Fibroblast of villous mesenchyme (primary cell): ENCODE measurements at regions not wholly inside any gene's neighbourhood (a gene's known extent, or its start where the extent isn't known, plus 50 kb on each side); places are given as distances from the start of the nearest gene placed in this dataset.
"Not testable (repeated sequence)": the region's sequence is repeated elsewhere in the genome, so short reads cannot be mapped to it uniquely, and the experiment has no call there.

ENCODE experiments used
- DNase-seq: peaks from one replicate; pipeline ENCODE4 v3.0.0-alpha.2; 2010; ENCODE audit warnings: low read depth
- H3K4me3 ChIP-seq: 2 replicates; pipeline ENCODE4 v1.5.1; 2011; ENCODE audit warnings: low read depth, mild to moderate bottlenecking, low read length
- TF ChIP-seq, protein P1 (sequence below): IDR thresholded peaks from 2 replicates; pipeline ENCODE4 v1.5.1; 2012; ENCODE audit warnings: low read depth, mild to moderate bottlenecking, low read length; ENCODE audit not compliant: insufficient read depth

DNA sequence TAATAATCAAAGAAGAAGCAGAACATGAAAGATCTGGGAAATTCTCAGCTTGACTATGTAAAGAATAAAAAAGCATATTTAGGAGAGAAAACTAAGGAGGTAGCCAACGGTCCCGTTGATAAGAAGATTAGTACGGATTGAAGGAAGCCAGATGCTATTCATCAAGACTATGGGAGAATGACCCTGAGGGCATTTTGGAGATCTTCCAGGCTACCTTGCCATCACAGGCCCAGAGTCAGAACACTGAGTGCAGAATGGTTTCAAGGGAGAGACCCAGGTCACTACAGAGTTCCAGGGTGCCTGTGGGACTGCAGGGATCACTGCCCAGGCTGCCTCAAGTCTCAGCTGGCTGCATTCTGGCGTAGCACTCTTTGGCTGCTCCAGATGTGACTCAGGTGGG is 752.9 kb upstream of the ARPP21 start:
- TF ChIP-seq, protein P1, sequence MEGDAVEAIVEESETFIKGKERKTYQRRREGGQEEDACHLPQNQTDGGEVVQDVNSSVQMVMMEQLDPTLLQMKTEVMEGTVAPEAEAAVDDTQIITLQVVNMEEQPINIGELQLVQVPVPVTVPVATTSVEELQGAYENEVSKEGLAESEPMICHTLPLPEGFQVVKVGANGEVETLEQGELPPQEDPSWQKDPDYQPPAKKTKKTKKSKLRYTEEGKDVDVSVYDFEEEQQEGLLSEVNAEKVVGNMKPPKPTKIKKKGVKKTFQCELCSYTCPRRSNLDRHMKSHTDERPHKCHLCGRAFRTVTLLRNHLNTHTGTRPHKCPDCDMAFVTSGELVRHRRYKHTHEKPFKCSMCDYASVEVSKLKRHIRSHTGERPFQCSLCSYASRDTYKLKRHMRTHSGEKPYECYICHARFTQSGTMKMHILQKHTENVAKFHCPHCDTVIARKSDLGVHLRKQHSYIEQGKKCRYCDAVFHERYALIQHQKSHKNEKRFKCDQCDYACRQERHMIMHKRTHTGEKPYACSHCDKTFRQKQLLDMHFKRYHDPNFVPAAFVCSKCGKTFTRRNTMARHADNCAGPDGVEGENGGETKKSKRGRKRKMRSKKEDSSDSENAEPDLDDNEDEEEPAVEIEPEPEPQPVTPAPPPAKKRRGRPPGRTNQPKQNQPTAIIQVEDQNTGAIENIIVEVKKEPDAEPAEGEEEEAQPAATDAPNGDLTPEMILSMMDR = no peak
- no peak overlapping the region for H3K4me3 ChIP-seq
- no peak for DNase-seq

DNA sequence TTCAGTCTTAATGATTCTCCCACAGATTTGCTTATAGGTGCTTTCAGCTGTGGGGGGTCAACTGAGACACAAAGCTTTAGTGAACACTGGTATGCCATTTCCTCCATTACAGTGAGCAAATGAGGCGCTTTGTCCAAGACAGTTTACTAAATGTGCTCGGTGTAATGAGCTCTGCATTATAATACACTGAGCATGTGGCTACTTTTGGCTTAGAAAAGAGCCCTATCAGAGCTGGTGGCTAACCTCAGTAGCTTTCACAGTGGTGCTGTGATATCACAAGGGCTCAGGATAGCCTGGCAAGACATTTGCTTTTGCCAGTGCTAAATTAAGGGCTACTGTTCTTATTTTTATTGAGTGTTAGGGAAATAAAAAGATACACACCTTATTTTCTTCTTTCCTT is 749.7 kb upstream of the ARPP21 start:
- H3K4me3 ChIP-seq = no peak overlapping the region
- TF ChIP-seq, protein P1 = no peak
- no peak for DNase-seq

DNA sequence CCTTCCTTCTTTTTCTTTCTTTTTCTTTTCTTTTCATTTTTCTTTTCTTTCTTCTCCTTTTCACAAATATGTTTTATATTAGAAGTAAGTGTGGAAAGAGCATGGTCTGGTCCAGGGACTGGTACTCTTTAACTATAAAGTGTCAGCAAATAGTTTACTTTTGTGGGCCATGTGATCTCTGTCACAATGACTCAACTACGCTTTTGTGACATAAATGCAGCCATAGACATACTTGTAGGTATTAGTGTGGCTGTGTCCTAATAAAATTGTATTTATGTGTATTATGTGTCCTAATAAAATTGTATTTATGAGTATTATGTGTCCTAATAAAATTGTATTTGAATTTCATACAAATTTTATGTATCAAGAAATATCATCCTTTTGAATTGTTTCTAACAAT is 749.1 kb upstream of the ARPP21 start:
- no peak overlapping the region for H3K4me3 ChIP-seq
- TF ChIP-seq, protein P1 = no peak
- DNase-seq = no peak

DNA sequence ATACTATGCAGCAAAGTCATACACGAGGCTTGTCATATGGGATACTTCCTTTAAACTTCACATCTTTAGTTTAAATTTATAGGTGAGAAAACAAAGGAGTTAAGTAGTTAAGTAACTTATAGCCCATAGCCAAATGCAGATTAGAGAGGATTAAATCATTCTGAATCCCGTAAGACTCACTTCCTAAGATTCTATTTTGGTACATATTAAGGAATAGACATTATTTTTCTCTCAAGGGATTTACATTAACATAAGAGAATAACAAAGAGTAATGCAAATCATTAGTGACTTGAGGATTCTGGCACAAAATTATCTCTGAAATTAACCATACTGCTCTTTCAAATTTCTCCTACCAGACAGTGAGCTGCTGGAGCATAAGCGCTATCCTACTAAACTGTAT is 747.4 kb upstream of the ARPP21 start:
- TF ChIP-seq, protein P1 = no peak
- no peak for DNase-seq
- H3K4me3 ChIP-seq = no peak overlapping the region

DNA sequence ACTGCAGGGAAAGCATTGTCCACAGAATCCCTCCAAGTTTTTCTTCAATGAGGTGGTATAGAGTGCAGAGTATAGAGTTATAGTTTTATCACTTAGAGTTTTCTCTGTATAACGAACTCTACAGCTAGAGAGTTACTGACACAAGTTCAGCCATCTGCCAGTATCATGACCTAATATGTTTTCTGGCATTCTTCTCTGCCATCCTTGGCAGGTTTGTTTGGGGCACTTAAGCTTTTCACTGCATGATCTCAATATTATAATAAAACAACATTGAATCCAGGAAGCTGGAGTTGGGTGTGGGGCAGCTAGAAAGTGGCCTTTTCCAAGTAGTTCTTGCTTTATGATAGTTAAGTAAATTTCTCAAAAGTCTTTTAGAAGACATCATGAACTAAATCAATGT is 743.5 kb upstream of the ARPP21 start:
- TF ChIP-seq, protein P1 = no peak
- DNase-seq = no peak
- no peak overlapping the region for H3K4me3 ChIP-seq

DNA sequence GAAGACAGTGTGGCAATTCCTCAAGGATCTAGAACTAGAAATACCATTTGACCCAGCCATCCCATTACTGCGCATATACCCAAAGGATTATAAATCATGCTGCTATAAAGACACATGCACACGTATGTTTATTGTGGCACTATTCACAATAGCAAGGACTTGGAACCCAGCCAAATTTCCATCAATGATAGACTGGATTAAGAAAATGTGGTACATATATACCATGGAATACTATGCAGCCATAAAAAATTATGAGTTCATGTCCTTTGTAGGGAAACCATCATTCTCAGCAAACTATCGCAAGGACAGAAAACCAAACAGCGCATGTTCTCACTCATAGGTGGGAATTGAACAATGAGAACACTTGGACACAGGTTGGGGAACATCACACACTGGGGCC is 729.6 kb upstream of the ARPP21 start:
- H3K4me3 ChIP-seq, DNase-seq: not testable (repeated sequence)

DNA sequence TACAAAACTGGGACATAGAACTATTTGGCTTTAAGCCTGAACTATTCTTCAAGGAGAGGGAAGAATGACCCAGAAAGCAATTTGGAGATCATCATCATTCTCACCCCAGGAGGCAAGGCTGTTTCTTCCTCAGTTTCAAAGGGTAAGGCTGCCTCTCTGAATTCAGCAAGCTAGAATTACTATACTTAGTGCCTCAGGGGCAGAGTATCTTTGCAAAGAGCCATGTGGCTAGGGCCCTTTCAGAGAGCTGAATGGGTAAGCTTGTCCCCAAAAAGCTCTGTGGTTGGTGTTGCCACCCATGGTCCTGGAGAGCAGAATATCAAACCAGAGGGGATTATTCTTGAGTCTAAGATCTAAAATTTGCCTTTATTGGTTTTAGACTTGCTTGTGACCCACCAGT is 720.3 kb upstream of the ARPP21 start:
- no peak overlapping the region for H3K4me3 ChIP-seq
- DNase-seq = no peak
- TF ChIP-seq, protein P1 = no peak
